ENCODE measurements at regions not wholly inside any gene's neighbourhood (a gene's known extent, or its start where the extent isn't known, plus 50 kb on each side); places are given as distances from the start of the nearest gene placed in this dataset.

DNA sequence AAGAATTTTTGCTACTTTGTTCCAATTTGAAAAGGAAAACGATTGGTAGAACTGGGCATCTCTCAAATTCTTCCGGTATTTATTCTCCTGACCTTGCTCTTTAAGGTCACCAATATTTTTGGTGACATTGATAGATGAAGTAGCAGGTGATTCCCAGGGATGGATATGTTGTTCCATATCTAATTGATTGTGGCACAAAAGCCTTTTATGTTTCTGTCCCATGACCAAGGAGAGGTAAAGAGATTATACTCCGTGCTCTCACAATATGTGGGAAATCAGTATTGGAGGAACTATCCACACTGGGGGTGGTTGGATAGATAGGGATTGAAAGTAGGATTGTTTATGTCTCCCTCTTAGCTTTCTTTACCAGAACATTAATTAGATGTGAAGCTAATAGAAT lies 61.7 kb upstream of the LRIG3 start:
- TF ChIP-seq, protein P1, sequence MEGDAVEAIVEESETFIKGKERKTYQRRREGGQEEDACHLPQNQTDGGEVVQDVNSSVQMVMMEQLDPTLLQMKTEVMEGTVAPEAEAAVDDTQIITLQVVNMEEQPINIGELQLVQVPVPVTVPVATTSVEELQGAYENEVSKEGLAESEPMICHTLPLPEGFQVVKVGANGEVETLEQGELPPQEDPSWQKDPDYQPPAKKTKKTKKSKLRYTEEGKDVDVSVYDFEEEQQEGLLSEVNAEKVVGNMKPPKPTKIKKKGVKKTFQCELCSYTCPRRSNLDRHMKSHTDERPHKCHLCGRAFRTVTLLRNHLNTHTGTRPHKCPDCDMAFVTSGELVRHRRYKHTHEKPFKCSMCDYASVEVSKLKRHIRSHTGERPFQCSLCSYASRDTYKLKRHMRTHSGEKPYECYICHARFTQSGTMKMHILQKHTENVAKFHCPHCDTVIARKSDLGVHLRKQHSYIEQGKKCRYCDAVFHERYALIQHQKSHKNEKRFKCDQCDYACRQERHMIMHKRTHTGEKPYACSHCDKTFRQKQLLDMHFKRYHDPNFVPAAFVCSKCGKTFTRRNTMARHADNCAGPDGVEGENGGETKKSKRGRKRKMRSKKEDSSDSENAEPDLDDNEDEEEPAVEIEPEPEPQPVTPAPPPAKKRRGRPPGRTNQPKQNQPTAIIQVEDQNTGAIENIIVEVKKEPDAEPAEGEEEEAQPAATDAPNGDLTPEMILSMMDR (conservative IDR thresholded peaks at IDR 0.05; ENCODE audit: low read depth, low read length) = no peak
- no peak for TF ChIP-seq CHD1 (IDR thresholded peaks at IDR 0.05; ENCODE audit: low read depth, low read length)
- no peak for TF ChIP-seq RFX5 (IDR thresholded peaks at IDR 0.05; ENCODE audit: low read depth, low read length)

Measured in IMR-90 (cell line).